Fibroblast of lung (primary cell): ENCODE measurements at regions not wholly inside any gene's neighbourhood (a gene's known extent, or its start where the extent isn't known, plus 50 kb on each side); places are given as distances from the start of the nearest gene placed in this dataset.

ENCODE experiments used
- DNase-seq, 2 donors: peaks; one replicate each; pipeline versions ENCODE4 v3.0.0 to v3.0.0-alpha.2; 2010; ENCODE audit warnings: low read depth in 2 of 2
- H2AFZ ChIP-seq: 2 replicates; pipeline ENCODE4 v1.5.1; 2012; ENCODE audit warnings: low read length, control low read depth, inconsistent platforms
- H3K27ac ChIP-seq: 2 replicates; pipeline ENCODE4 v1.5.1; 2011; ENCODE audit warnings: low read length, control low read depth; ENCODE audit not compliant: insufficient read depth
- H3K27me3 ChIP-seq: 2 replicates; pipeline ENCODE4 v1.5.1; 2011; ENCODE audit warnings: mild to moderate bottlenecking, low read length; ENCODE audit not compliant: control insufficient read depth, insufficient read depth
- H3K36me3 ChIP-seq: 2 replicates; pipeline ENCODE4 v1.5.1; 2011; ENCODE audit warnings: low read length; ENCODE audit not compliant: control insufficient read depth, insufficient read depth
- H3K4me1 ChIP-seq: 2 replicates; pipeline ENCODE4 v1.5.1; 2011; ENCODE audit warnings: low read length; ENCODE audit not compliant: control insufficient read depth, insufficient read depth; ENCODE audit errors: extremely low read depth
- H3K4me2 ChIP-seq: 2 replicates; pipeline ENCODE4 v1.5.1; 2011; ENCODE audit warnings: low read length, control low read depth; ENCODE audit not compliant: insufficient read depth; ENCODE audit errors: extremely low read depth
- H3K4me3 ChIP-seq, 4 experiments: fragments of 200-600 bp in 1 of 4; sonication (generic) in 1 of 4; replicated peaks in 1 of 4; 2 replicates each; pipeline ENCODE4 v1.5.1; 2011 to 2016; ENCODE audit warnings: low read length in 4 of 4, low read depth in 3 of 4, mild to moderate bottlenecking in 3 of 4, control low read depth in 2 of 4, inconsistent platforms in 1 of 4, mixed read lengths in 1 of 4; ENCODE audit not compliant: insufficient read depth in 1 of 4; ENCODE audit errors: control extremely low read depth in 1 of 4
- H3K79me2 ChIP-seq: 2 replicates; pipeline ENCODE4 v1.5.1; 2012; ENCODE audit warnings: mild to moderate bottlenecking, low read length, inconsistent platforms; ENCODE audit not compliant: control insufficient read depth, insufficient read depth
- H3K9ac ChIP-seq: 2 replicates; pipeline ENCODE4 v1.5.1; 2011; ENCODE audit warnings: mild to moderate bottlenecking, low read length, control low read depth; ENCODE audit not compliant: insufficient read depth
- H3K9me3 ChIP-seq: 2 replicates; pipeline ENCODE4 v1.5.1; 2012; ENCODE audit warnings: low read depth, low read length; ENCODE audit not compliant: control insufficient read depth, insufficient read depth
- H4K20me1 ChIP-seq: 2 replicates; pipeline ENCODE4 v1.5.1; 2011; ENCODE audit warnings: low read length; ENCODE audit not compliant: control insufficient read depth, insufficient read depth; ENCODE audit errors: extremely low read depth
- EZH2 ChIP-seq: IDR thresholded peaks from 2 replicates; pipeline ENCODE4 v1.5.1; 2012; ENCODE audit warnings: low read length, control low read depth, mild to moderate bottlenecking; ENCODE audit errors: missing control alignments
- TF ChIP-seq, protein P1 (sequence below), 2 donors: IDR thresholded peaks in 1 of 2; conservative IDR thresholded peaks in 1 of 2; 1 replicate in 1 of 2; 2 replicates in 1 of 2; pipeline ENCODE4 v1.5.1; 2011 to 2012; ENCODE audit warnings: low read length in 2 of 2, control low read depth in 1 of 2, inconsistent platforms in 1 of 2, low read depth in 1 of 2, mild to moderate bottlenecking in 1 of 2

DNA sequence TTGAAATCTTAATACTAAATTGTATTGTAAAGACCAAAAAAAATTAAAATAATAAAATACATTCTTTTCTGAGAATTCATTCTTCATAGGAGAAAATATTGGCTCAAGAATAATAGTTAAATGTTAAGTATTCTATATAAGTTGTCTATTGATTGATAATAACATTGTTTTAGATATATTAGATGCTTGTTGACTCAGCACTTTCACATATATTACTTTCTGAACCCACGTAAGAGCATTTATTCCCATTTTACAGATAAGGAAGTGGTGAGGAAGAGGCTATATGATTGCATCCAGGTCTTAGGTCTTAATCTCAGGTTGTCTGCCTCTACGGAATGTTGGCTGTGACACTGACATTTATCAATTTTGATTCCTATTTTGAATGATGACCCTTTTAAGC, 898.8 kb downstream of the TTLL7 start:
- no peaks in the 10 kb centered on the region for H3K9me3 ChIP-seq
- no peak overlapping the region for H3K4me2 ChIP-seq
- no peak for DNase-seq
- no peaks in the 10 kb centered on the region for H3K4me1 ChIP-seq
- no peaks in the 10 kb centered on the region for H4K20me1 ChIP-seq
- H3K4me3 ChIP-seq = no peak overlapping the region
- no peak overlapping the region for H3K27ac ChIP-seq
- H2AFZ ChIP-seq = no peak overlapping the region
- H3K9ac ChIP-seq = no peak overlapping the region
- H3K79me2 ChIP-seq = no peaks in the 10 kb centered on the region
- no peak for TF ChIP-seq EZH2
- no peaks in the 10 kb centered on the region for H3K36me3 ChIP-seq
- no peaks in the 10 kb centered on the region for H3K27me3 ChIP-seq

DNA sequence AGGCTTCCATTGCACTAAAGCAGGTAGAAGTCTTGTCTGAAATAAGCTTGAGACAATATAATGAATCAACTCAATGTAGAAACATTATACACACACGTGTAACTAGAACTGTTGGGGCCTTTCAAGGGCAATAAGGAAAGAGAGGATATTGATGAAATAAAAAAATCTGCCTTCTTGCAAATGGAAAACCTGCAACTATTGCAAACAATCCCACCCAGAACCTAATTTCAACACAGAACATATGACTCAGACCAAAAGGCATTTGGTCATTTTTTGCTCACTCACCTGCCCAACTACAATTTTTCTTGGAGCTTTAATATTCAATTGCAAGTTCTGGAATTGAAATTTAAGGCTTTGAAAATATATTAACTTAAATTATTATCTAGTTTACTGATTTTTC, 900.1 kb downstream of the TTLL7 start:
- Histone ChIP-seq H2AFZ (no peak overlapping the region), H4K20me1 (no peaks in the 10 kb centered on the region), H3K9me3 (no peaks in the 10 kb centered on the region), H3K9ac (no peak overlapping the region), H3K36me3 (no peaks in the 10 kb centered on the region), H3K79me2 (no peaks in the 10 kb centered on the region), H3K27me3 (no peaks in the 10 kb centered on the region), H3K4me2 (no peak overlapping the region), H3K4me1 (no peaks in the 10 kb centered on the region), H3K4me3 (no peak overlapping the region), H3K27ac (no peak overlapping the region)
- no peak for DNase-seq
- no peak for TF ChIP-seq EZH2
- TF ChIP-seq, protein P1, sequence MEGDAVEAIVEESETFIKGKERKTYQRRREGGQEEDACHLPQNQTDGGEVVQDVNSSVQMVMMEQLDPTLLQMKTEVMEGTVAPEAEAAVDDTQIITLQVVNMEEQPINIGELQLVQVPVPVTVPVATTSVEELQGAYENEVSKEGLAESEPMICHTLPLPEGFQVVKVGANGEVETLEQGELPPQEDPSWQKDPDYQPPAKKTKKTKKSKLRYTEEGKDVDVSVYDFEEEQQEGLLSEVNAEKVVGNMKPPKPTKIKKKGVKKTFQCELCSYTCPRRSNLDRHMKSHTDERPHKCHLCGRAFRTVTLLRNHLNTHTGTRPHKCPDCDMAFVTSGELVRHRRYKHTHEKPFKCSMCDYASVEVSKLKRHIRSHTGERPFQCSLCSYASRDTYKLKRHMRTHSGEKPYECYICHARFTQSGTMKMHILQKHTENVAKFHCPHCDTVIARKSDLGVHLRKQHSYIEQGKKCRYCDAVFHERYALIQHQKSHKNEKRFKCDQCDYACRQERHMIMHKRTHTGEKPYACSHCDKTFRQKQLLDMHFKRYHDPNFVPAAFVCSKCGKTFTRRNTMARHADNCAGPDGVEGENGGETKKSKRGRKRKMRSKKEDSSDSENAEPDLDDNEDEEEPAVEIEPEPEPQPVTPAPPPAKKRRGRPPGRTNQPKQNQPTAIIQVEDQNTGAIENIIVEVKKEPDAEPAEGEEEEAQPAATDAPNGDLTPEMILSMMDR (conservative IDR thresholded peaks at IDR 0.05 in 1 of 2, IDR thresholded peaks at IDR 0.05 in 1 of 2; ENCODE audit: low read depth in 1 of 2, low read length in 2 of 2) = no peak

DNA sequence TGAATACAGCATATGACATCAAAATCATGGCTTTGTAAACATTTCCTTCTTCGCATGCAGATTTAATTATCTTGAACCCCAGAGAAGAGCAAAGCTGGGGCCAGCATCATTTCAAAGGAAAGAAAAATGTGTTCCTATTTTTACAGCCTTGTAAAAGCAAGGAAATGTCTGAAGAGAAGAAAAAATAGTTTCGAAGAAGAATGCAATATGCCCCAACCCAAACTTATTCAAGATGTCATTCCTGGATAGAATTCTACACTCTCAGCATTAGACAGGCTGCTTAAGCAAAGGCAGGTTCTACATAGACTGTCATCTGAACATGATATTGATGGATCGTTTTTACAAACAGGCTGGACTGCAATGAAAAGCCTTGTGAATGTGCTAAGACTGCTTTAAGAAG, 900.8 kb downstream of the TTLL7 start:
- H4K20me1 ChIP-seq = no peaks in the 10 kb centered on the region
- H3K9me3 ChIP-seq = no peaks in the 10 kb centered on the region
- no peaks in the 10 kb centered on the region for H3K4me1 ChIP-seq
- no peak for DNase-seq
- TF ChIP-seq EZH2 = no peak
- TF ChIP-seq, protein P1 (conservative IDR thresholded peaks at IDR 0.05 in 1 of 2, IDR thresholded peaks at IDR 0.05 in 1 of 2; ENCODE audit: low read depth in 1 of 2, low read length in 2 of 2) = no peak
- no peaks in the 10 kb centered on the region for H3K27me3 ChIP-seq
- H3K27ac ChIP-seq = no peak overlapping the region
- no peaks in the 10 kb centered on the region for H3K36me3 ChIP-seq
- no peaks in the 10 kb centered on the region for H3K79me2 ChIP-seq
- H3K4me2 ChIP-seq = no peak overlapping the region
- no peak overlapping the region for H3K4me3 ChIP-seq
- no peak overlapping the region for H2AFZ ChIP-seq
- H3K9ac ChIP-seq = no peak overlapping the region
